ENCODE measurements at regions not wholly inside any gene's neighbourhood (a gene's known extent, or its start where the extent isn't known, plus 50 kb on each side); places are given as distances from the start of the nearest gene placed in this dataset.

- Histone ChIP-seq H3K4me1 (replicated peaks in 1 of 4; ENCODE audit: control insufficient read depth in 3 of 4, insufficient read depth in 4 of 4, low read length in 3 of 4) (peaks cover 0 to 3% (median 0%) of the 10 kb centered on the region in 4 experiments; a peak in 3 of 7 replicates), H3K56ac (replicated peaks; ENCODE audit: insufficient read length, low read depth, low read length) (no peak overlapping the region), H3K27ac (ENCODE audit: low read depth, low read length) (no peak overlapping the region), H2BK20ac (ENCODE audit: low read length) (no peak overlapping the region), H3K23ac (ENCODE audit: insufficient read length) (no peak overlapping the region), H3K4ac (replicated peaks; ENCODE audit: insufficient read length, low read depth, low read length) (no peak overlapping the region), H2BK120ac (replicated peaks; ENCODE audit: low read depth, low read length) (no peak overlapping the region), H3K36me3 (ENCODE audit: control insufficient read depth in 2 of 4, insufficient read depth in 4 of 4, low read length in 3 of 4) (no peaks in the 10 kb centered on the region), H2BK5ac (ENCODE audit: low read depth, low read length) (no peak overlapping the region), H4K91ac (replicated peaks; ENCODE audit: insufficient read length, low read length) (no peak overlapping the region), H3K23me2 (ENCODE audit: low read depth, low read length) (no peaks in the 10 kb centered on the region), H3K4me2 (ENCODE audit: insufficient read depth in 1 of 2, low read depth in 2 of 2, low read length in 2 of 2) (no peak overlapping the region), H4K20me1 (replicated peaks in 1 of 2; ENCODE audit: control insufficient read depth in 1 of 2, insufficient read depth in 2 of 2, low read length in 2 of 2) (no peaks in the 10 kb centered on the region), H4K5ac (ENCODE audit: insufficient read length, low read depth, low read length) (no peak overlapping the region), H3K14ac (ENCODE audit: insufficient read length) (no peak overlapping the region), H2AFZ (ENCODE audit: low read length) (no peak overlapping the region), H4K8ac (ENCODE audit: extremely low read depth, insufficient read depth, low read length) (no peak overlapping the region), H3K79me1 (ENCODE audit: low read depth, low read length) (no peaks in the 10 kb centered on the region), H3K4me3 (ENCODE audit: extremely low read depth in 1 of 4, insufficient read depth in 2 of 4, low read depth in 3 of 4, low read length in 4 of 4) (no peak overlapping the region), H2BK12ac (ENCODE audit: low read depth, low read length) (no peak overlapping the region), H2AK5ac (ENCODE audit: low read depth, low read length) (no peak overlapping the region), H2BK15ac (ENCODE audit: low read length) (no peak overlapping the region), H3K27me3 (replicated peaks in 1 of 4; ENCODE audit: control insufficient read depth in 3 of 4, extremely low read depth in 1 of 4, insufficient read depth in 3 of 4, low read length in 3 of 4) (no peaks in the 10 kb centered on the region; a peak in 1 of 7 replicates), H3K79me2 (ENCODE audit: control insufficient read depth in 1 of 2, insufficient read depth in 2 of 2, low read length in 2 of 2) (no peaks in the 10 kb centered on the region), H3K9me3 (ENCODE audit: insufficient read depth in 2 of 2, low read depth in 1 of 2, low read length in 1 of 2) (no peaks in the 10 kb centered on the region), H3K18ac (ENCODE audit: extremely low read depth, low read length) (no peak overlapping the region), H3K9ac (replicated peaks in 1 of 4; ENCODE audit: extremely low read depth in 1 of 4, low read depth in 3 of 4, low read length in 3 of 4) (no peak overlapping the region)
- 97% methylated on average over 3 of the region's 3 CpGs; no CpG with 5 or more reads in 1 of the 2 experiments for WGBS, 2 experiments (ENCODE audit: extremely low coverage in 1 of 2, insufficient coverage in 1 of 2, insufficient read length in 1 of 2, insufficient replicate concordance in 2 of 2, low coverage in 1 of 2, low lambda C conversion rate in 2 of 2, missing lambda C conversion rate in 1 of 2)
- CTCF ChIA-PET (ENCODE audit: partially characterized antibody), result interaction anchor here (0.6 to 6.1 kb wide), 3 partner anchors 28 to 1344 kb away, joined by 3 to 31 read pairs (median 4); no protein-coding TSS in a partner anchor
- FAIRE-seq (no peak), DNase-seq (ENCODE audit: low read depth in 1 of 2, low spot score in 2 of 2) (no peak)
- POLR2A ChIA-PET (ENCODE audit: partially characterized antibody), result interaction anchor here (0.9 kb wide), 1 partner anchor 10 kb away, joined by 3 read pairs; no protein-coding TSS in a partner anchor
- TF ChIP-seq GTF2F1 (IDR thresholded peaks at IDR 0.05; ENCODE audit: borderline replicate concordance, low read depth, low read length) (no peak), CTCF (IDR thresholded peaks at IDR 0.05; ENCODE audit: control extremely low read depth in 1 of 3, insufficient read depth in 1 of 3, low read depth in 1 of 3, low read length in 3 of 3) (no peak), EZH2 (IDR thresholded peaks at IDR 0.05; ENCODE audit: low read depth, low read length, severe bottlenecking) (no peak), HDAC2 (IDR thresholded peaks at IDR 0.05; ENCODE audit: borderline replicate concordance in 1 of 2, low read depth in 2 of 2, low read length in 2 of 2) (no peak), EGR1 (IDR thresholded peaks at IDR 0.05; ENCODE audit: borderline replicate concordance, low read depth, low read length) (no peak), TAF7 (optimal IDR thresholded peaks at IDR 0.05; ENCODE audit: borderline replicate concordance, low read depth, low read length) (no peak), RFX5 (IDR thresholded peaks at IDR 0.05; ENCODE audit: borderline replicate concordance, low read depth, low read length) (no peak), USF2 (IDR thresholded peaks at IDR 0.05; ENCODE audit: low read length) (no peak), SIRT6 (IDR thresholded peaks at IDR 0.05; ENCODE audit: low read length) (no peak), POU5F1 (IDR thresholded peaks at IDR 0.05; ENCODE audit: low read depth, low read length) (no peak)
Measured at GRCh38 chr11:112481893-112482292, 221.2 kb upstream of the PLET1 start.

Data from H1 (cell line).